Peyer's patch (tissue), 4 donors: ENCODE measurements at regions not wholly inside any gene's neighbourhood (a gene's known extent, or its start where the extent isn't known, plus 50 kb on each side); places are given as distances from the start of the nearest gene placed in this dataset.

Source experiments
- DNase-seq, 3 donors: peaks; one replicate each; pipeline ENCODE4 v3.0.0-alpha.2; 2017 to 2019
- H3K27ac ChIP-seq, 4 donors: fragments of 200-600 bp; sonication (generic); one replicate each; pipeline ENCODE4 v1.5.1; 2016 to 2019
- H3K27me3 ChIP-seq, 2 donors: fragments of 200-600 bp; sonication (generic); one replicate each; pipeline ENCODE4 v1.5.1; 2019
- H3K36me3 ChIP-seq, 3 donors: fragments of 200-600 bp; sonication (generic); one replicate each; pipeline ENCODE4 v1.5.1; 2016 to 2019
- H3K4me1 ChIP-seq, 4 donors: fragments of 200-600 bp; sonication (generic); one replicate each; pipeline ENCODE4 v1.5.1; 2016 to 2019
- H3K4me3 ChIP-seq, 4 donors: fragments of 200-600 bp; sonication (generic); 1 replicate in 3 of 4; 2 replicates in 1 of 4; pipeline ENCODE4 v1.5.1; 2016 to 2019; ENCODE audit warnings: mild to moderate bottlenecking in 1 of 4
- H3K9me3 ChIP-seq, 4 donors: fragments of 200-600 bp; sonication (generic); one replicate each; pipeline ENCODE4 v1.5.1; 2016 to 2019; ENCODE audit warnings: mild to moderate bottlenecking in 1 of 4
- POLR2A ChIP-seq, 2 donors: fragments of 450-650 bp; IDR thresholded peaks; one replicate each; pipeline ENCODE4 v1.5.1; 2017; ENCODE audit warnings: antibody characterized with exemption in 2 of 2, mild to moderate bottlenecking in 2 of 2, moderate library complexity in 2 of 2
- TF ChIP-seq, protein P1 (sequence below), 6 experiments: fragments of 450-650 bp in 4 of 6; fragments of 200-600 bp in 2 of 6; sonication (generic) in 1 of 6; IDR thresholded peaks; one replicate each; pipeline ENCODE4 v1.5.1; 2017 to 2019; ENCODE audit warnings: antibody characterized with exemption in 6 of 6, mild to moderate bottlenecking in 3 of 6, moderate library complexity in 1 of 6

DNA sequence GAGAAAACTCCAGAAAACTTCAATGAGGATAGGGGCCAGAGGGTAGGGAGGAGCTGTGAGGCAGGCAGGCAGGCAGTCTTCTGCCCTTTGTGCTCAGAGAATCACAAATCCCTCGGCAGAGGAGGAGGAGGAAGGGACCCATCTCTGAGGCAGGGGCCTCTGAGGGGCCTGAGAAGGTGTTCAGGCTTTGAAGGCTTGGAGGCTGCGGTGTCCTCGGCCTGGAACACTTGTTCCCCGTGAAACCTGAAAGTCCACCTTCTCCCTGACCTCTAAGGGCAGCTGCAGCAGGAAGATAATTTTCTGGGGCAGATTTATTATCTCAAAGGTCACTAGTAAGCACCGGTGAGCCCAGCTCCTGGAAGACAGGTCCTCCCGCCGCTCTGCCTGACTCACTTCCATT, 200.3 kb upstream of the BCOR start:
- Histone ChIP-seq H3K27me3 (no peaks in the 10 kb centered on the region), H3K4me1 (no peaks in the 10 kb centered on the region), H3K4me3 (no peak overlapping the region), H3K36me3 (no peaks in the 10 kb centered on the region), H3K27ac (no peak overlapping the region), H3K9me3 (no peaks in the 10 kb centered on the region)
- TF ChIP-seq POLR2A (IDR thresholded peaks at IDR 0.05), result no peak
- TF ChIP-seq, protein P1, sequence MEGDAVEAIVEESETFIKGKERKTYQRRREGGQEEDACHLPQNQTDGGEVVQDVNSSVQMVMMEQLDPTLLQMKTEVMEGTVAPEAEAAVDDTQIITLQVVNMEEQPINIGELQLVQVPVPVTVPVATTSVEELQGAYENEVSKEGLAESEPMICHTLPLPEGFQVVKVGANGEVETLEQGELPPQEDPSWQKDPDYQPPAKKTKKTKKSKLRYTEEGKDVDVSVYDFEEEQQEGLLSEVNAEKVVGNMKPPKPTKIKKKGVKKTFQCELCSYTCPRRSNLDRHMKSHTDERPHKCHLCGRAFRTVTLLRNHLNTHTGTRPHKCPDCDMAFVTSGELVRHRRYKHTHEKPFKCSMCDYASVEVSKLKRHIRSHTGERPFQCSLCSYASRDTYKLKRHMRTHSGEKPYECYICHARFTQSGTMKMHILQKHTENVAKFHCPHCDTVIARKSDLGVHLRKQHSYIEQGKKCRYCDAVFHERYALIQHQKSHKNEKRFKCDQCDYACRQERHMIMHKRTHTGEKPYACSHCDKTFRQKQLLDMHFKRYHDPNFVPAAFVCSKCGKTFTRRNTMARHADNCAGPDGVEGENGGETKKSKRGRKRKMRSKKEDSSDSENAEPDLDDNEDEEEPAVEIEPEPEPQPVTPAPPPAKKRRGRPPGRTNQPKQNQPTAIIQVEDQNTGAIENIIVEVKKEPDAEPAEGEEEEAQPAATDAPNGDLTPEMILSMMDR (IDR thresholded peaks at IDR 0.05), result no peak
- DNase-seq, result no peak

DNA sequence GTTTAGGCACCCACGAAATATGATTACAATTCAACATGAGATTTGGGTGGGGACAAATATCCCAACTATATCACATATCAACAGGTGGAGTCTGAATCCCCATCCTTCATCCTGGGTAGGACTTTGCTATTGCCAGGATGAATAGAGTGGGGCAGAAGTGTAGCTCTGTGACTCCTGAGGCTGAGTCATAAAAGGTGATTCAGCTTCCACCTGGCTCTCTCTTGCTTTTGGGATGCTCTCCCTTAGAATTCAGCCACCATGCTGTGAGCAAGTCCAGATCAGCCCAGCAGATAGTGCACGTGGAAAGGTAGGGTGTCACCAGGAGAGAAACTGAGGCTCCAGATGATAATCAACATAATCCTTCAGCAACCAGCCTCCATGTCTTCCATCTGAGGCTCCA, 193.8 kb upstream of the BCOR start:
- no peak overlapping the region for H3K27ac ChIP-seq
- no peaks in the 10 kb centered on the region for H3K36me3 ChIP-seq
- H3K4me1 ChIP-seq, result no peaks in the 10 kb centered on the region
- TF ChIP-seq, protein P1 (IDR thresholded peaks at IDR 0.05), result no peak
- no peak for TF ChIP-seq POLR2A (IDR thresholded peaks at IDR 0.05)
- no peak overlapping the region for H3K4me3 ChIP-seq
- no peaks in the 10 kb centered on the region for H3K27me3 ChIP-seq
- H3K9me3 ChIP-seq, result no peaks in the 10 kb centered on the region
- no peak for DNase-seq

DNA sequence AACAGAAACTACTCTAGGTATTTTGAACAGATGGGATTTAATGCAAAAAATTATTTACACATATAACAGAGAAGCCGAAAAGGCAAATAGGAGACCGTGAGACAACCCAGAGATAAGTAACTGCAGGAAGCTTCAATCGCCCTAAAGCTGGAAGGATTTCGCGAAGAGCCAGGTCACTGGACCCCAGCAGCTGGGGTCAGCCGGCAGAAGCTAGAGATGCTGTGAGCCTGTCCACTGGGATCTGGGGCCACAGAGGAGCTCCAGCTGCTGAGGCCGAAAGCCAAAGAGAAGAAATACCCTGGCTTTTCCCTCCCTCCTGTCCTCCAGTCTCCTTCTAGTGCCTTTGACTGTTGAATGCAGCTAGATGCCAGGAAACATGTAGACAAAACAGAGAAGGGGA, 192.8 kb upstream of the BCOR start:
- no peaks in the 10 kb centered on the region for H3K27me3 ChIP-seq
- H3K27ac ChIP-seq, result no peak overlapping the region
- H3K9me3 ChIP-seq, result no peaks in the 10 kb centered on the region
- no peaks in the 10 kb centered on the region for H3K4me1 ChIP-seq
- TF ChIP-seq, protein P1 (IDR thresholded peaks at IDR 0.05), result no peak
- TF ChIP-seq POLR2A (IDR thresholded peaks at IDR 0.05), result no peak
- DNase-seq, result no peak
- no peak overlapping the region for H3K4me3 ChIP-seq
- no peaks in the 10 kb centered on the region for H3K36me3 ChIP-seq

DNA sequence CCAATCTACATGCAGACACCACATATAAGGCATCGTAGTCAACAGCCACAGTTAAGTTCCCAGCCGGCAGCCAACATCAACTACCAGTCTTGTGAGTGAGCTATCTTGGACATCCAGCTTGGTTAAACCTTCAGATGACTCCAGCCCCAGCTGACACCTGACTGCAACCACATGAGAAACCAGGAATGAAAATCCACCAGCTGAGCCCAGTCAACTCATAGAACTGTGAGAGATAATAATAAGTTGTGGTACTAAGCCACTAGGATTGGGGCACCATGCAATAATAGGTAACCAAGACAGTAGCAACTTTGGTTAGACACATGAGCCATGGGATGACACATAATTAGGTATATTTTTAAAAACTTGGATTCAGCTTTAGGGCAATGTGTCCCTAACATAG, 188.1 kb upstream of the BCOR start:
- H3K4me1 ChIP-seq, result no peaks in the 10 kb centered on the region
- no peak overlapping the region for H3K4me3 ChIP-seq
- no peak for DNase-seq
- no peak overlapping the region for H3K27ac ChIP-seq
- H3K27me3 ChIP-seq, result no peaks in the 10 kb centered on the region
- H3K9me3 ChIP-seq, result no peaks in the 10 kb centered on the region
- TF ChIP-seq, protein P1 (IDR thresholded peaks at IDR 0.05), result no peak
- no peak for TF ChIP-seq POLR2A (IDR thresholded peaks at IDR 0.05)
- no peaks in the 10 kb centered on the region for H3K36me3 ChIP-seq

DNA sequence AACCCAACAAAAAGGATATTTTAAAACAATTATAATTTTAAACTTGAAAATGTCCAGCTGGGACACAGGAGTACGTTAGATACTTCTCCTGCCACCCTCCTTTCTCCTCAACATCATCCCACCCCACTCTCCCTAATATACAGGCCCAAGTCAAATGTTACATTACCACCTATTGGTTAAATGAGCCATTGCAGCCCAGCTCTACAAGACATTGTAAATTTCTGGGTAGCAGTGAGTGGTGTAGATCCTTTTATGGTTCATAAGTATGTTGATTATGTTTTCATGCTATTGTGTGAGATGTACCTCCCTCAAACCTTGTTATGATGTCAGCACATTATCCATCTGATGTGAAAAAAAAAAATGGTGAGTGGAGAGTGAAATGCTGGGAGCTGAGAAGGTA, 187.1 kb upstream of the BCOR start:
- no peak for TF ChIP-seq POLR2A (IDR thresholded peaks at IDR 0.05)
- TF ChIP-seq, protein P1 (IDR thresholded peaks at IDR 0.05), result no peak
- H3K27ac ChIP-seq, result no peak overlapping the region
- H3K4me1 ChIP-seq, result no peaks in the 10 kb centered on the region
- H3K27me3 ChIP-seq, result no peaks in the 10 kb centered on the region
- no peak overlapping the region for H3K4me3 ChIP-seq
- no peak for DNase-seq
- H3K36me3 ChIP-seq, result no peaks in the 10 kb centered on the region
- no peaks in the 10 kb centered on the region for H3K9me3 ChIP-seq

DNA sequence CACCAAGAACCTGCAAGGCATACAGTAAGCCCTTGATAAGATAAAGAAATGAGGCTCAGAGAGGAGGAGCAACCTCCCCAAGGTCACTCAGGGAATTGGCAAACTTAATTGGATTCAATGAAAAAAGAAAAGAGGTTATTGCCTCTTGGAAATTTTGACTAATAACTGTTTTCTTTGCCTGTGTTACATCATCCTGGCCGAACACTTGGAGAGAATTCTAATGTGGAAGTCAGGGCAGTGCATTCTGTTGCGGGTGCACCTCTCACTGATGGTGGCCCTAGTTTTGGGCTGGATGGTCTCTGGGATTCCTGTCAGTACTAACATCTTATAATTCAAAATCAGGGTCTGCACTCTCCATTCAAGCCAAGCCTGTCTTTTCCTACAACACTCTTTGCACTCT, 186.2 kb upstream of the BCOR start:
- DNase-seq, result no peak
- Histone ChIP-seq H3K27me3 (no peaks in the 10 kb centered on the region), H3K36me3 (no peaks in the 10 kb centered on the region), H3K4me3 (no peak overlapping the region), H3K4me1 (no peaks in the 10 kb centered on the region), H3K27ac (no peak overlapping the region), H3K9me3 (no peaks in the 10 kb centered on the region)
- no peak for TF ChIP-seq POLR2A (IDR thresholded peaks at IDR 0.05)
- TF ChIP-seq, protein P1 (IDR thresholded peaks at IDR 0.05), result no peak
